ENCODE measurements at regions not wholly inside any gene's neighbourhood (a gene's known extent, or its start where the extent isn't known, plus 50 kb on each side); places are given as distances from the start of the nearest gene placed in this dataset.

- no peak for DNase-seq (ENCODE audit: low read depth)
These were observed 172.7 kb upstream of the CDH8 start for GRCh38 chr16:62208934-62209333.

- no peak for DNase-seq (ENCODE audit: low read depth)
These were observed 169.2 kb upstream of the CDH8 start for GRCh38 chr16:62205459-62205858.

- DNase-seq (ENCODE audit: low read depth): no peak
These were observed 165.7 kb upstream of the CDH8 start for GRCh38 chr16:62201911-62202310.

- no peak for DNase-seq (ENCODE audit: low read depth)
These were observed 158.6 kb upstream of the CDH8 start for GRCh38 chr16:62194828-62195227.

GRCh38 chr16:62190426-62190825 is 154.2 kb upstream of the CDH8 start:
- DNase-seq (ENCODE audit: low read depth): no peak

- DNase-seq (ENCODE audit: low read depth): no peak
These were observed 141.3 kb upstream of the CDH8 start for GRCh38 chr16:62177351-62178203.

GRCh38 chr16:62170642-62171041 is 134.4 kb upstream of the CDH8 start:
- DNase-seq (ENCODE audit: low read depth): no peak

- DNase-seq (ENCODE audit: low read depth): no peak
These were observed 131.3 kb upstream of the CDH8 start for GRCh38 chr16:62167551-62167950.

- DNase-seq (ENCODE audit: low read depth): no peak
These were observed 121.3 kb upstream of the CDH8 start for GRCh38 chr16:62157544-62157943.

- no peak for DNase-seq (ENCODE audit: low read depth)
These were observed 120.7 kb upstream of the CDH8 start for GRCh38 chr16:62156971-62157370.

GRCh38 chr16:62149631-62150030 is 113.4 kb upstream of the CDH8 start:
- no peak for DNase-seq (ENCODE audit: low read depth)

- DNase-seq (ENCODE audit: low read depth): no peak
These were observed 101.8 kb upstream of the CDH8 start for GRCh38 chr16:62137996-62138395.

GRCh38 chr16:62135911-62136310 is 99.7 kb upstream of the CDH8 start:
- DNase-seq (ENCODE audit: low read depth): no peak

- no peak for DNase-seq (ENCODE audit: low read depth)
These were observed 99.2 kb upstream of the CDH8 start for GRCh38 chr16:62135446-62135845.

GRCh38 chr16:62130101-62130500 is 93.9 kb upstream of the CDH8 start:
- DNase-seq (ENCODE audit: low read depth): no peak

- DNase-seq (ENCODE audit: low read depth): no peak
These were observed 69.0 kb upstream of the CDH8 start for GRCh38 chr16:62105244-62105643.

GRCh38 chr16:62102588-62102987 is 66.3 kb upstream of the CDH8 start:
- DNase-seq (ENCODE audit: low read depth): no peak

- DNase-seq (ENCODE audit: low read depth): no peak
These were observed 64.4 kb upstream of the CDH8 start for GRCh38 chr16:62100651-62101050.

GRCh38 chr16:62089715-62090114 is 53.5 kb upstream of the CDH8 start:
- DNase-seq (ENCODE audit: low read depth): no peak

- DNase-seq (ENCODE audit: low read depth): no peak
These were observed 52.6 kb upstream of the CDH8 start for GRCh38 chr16:62088731-62089410.
